Dedifferentiated amniotic fluid mesenchymal stem cell (primary cell): ENCODE measurements at regions not wholly inside any gene's neighbourhood (a gene's known extent, or its start where the extent isn't known, plus 50 kb on each side); places are given as distances from the start of the nearest gene placed in this dataset.

Experiments used
- DNase-seq: peaks from one replicate; pipeline ENCODE4 v3.0.0-alpha.2; 2016; ENCODE audit errors: extremely low spot score

GRCh38 chr15:37165395-37165794 lies 65.0 kb upstream of the MEIS2 start:
- DNase-seq = no peak

DNA sequence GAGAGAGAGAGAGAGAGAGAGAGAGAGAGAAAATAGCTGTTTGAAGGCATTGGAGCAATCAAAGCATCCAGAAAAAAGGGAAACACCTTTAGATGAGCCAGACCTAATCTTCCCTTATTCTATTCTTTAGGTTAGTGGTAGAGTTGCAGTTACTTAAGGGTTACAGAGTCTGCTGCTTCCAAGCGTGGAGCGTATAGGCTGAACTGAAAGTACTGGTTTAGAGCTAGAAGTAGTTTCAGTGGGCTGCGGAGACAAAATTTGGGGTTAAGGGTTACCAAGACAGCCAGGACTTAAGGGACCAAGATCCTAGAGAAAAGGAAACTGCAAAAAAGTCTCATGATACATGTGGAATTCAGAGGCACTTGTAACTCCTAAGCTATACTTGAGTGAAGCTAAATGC lies 66.1 kb upstream of the MEIS2 start:
- DNase-seq = no peak

- no peak for DNase-seq
Measured at GRCh38 chr15:37181339-37181738, 81.0 kb upstream of the MEIS2 start.

- no peak for DNase-seq
Measured at GRCh38 chr15:37199545-37199944, 99.2 kb upstream of the MEIS2 start.

DNA sequence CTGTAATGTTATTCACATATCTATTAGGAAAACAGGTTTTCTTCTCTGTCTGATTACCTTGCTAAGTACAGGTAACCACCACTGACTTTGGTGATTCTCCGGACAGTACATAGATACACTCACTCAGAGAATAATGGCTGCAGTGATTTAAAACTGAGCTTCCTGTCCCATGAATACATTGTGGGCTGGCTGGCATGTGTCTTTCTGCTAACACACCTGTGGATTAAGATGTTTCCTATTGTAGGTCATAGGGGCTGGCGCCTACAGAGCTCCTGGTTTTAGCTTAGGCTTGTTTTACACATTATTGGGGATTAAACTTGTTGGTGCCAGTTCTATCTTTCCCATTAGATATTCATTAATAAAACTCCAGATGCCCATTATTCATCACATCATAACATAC lies 102.7 kb upstream of the MEIS2 start:
- DNase-seq = no peak

DNA sequence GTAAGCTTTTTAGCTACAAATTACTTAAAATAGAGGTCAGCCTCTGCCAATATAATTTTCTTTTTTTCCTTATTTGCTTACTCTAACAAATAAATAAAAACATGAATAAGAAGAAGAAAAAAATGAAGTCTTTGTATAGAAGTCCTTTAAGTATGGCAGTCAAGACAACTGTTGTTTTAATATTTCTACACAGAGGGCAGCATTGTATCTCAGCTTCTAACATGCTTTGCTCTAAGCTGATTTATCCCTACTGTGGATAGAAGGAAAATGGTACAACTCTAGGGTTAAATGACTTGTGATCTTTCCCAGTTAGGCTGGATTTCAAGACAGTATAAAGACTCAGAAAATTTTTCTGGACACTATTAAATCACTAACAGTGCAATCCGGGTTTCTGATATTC lies 104.3 kb upstream of the MEIS2 start:
- no peak for DNase-seq

DNA sequence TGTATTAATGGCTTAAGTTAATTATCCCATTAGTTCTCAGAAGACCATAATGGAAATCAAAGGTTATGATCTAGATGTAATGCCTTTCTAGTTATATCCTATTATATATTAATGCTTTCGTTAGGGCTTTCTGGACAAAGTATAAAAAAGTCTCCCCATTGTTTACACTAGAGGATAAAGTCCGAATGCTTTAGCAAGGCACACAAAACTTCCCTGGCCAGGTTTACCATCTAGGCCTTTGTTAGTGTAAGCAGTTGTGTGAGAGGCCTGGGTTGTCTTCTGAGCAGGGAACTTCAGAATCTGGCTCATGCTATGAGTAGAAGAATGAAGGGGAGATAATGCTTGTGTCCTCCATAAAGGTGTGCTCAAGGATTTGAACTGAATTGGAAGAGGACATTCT lies 106.3 kb upstream of the MEIS2 start:
- no peak for DNase-seq

- DNase-seq = no peak
Measured at GRCh38 chr15:37208146-37209040, 108.0 kb upstream of the MEIS2 start.

GRCh38 chr15:37209041-37209363 lies 108.7 kb upstream of the MEIS2 start:
- DNase-seq = no peak

- no peak for DNase-seq
Measured at GRCh38 chr15:37217567-37217966, 117.2 kb upstream of the MEIS2 start.

DNA sequence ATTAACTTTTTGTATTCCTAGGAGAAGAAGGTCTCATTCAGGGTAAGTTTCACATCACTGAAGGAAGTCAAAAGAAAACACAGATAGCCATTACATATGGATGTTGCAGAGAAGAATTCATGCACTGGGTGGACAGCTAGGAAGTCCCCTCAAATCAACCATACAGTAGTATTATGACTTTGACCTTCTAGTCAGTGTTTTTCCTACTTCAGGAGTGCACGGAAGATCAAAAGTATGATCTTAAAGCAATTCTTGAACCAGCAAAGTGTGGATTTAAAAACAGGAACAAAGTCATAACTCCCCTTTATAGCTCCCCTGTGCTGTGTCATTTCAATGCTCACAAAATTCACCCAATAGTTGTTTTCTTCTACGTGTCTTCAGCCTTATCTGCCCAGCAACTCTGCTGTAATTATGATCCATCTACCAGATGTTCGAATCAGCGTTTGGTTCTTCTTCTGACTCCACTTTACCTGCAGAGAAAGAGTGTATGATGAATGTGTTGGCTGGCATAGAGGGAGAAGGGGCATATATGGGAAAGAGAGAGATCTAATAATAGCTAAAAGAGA lies 118.1 kb upstream of the MEIS2 start:
- no peak for DNase-seq

DNA sequence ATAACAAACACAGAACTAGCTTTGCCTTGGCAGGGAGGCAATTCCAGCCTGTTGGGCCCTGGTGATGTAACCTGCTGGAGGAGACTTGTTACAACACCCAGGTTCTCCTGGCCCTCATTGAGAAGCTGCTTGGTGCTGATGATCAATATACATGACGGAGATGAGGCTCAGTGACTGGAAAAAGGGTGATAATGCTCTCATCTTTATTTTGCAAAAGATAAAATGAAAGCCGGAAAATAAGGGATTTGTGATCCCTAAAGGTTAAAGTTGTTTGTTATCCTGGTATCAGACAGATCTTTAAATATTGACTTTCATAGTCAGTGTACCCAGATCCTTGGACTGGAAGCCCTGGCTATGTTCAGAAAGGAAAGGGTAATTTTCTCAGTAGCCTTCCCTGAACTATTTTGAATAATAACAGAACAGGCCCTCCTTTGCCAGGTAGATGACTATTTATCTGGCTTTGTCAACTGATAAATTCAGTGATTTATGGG lies 118.9 kb upstream of the MEIS2 start:
- no peak for DNase-seq

DNA sequence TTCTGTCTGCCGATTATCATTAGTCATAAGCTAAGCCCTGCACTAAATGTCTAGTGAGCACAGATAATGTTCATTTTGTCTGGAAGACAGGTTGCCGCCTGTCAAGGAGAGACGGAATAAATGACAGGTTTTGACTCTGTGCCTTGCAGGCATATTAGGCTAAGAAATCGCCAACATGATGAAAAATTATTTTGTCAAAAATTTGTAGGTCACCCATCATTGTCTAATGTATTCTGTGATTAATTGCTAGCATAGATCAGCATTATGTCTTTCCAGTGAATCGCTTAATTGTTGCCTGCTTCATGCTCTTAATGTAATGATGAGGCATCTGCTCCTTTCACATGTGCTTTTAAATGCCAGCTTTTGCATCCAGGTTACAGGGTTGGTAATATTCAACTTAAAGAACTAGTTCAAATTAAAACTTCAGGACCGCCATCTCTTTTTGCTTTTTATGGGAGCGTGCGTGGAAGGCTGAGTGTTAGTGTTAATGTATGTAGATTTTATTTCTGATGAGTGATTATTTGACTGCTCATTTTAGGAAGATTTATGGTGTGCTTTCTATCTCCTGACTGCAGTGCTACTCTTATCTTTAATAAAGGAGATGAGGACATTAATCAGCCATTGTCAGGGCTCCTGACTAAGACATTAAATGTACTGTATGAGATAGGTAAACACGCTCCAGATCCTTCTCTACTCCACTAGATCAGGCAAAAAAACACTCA lies 120.8 kb upstream of the MEIS2 start:
- no peak for DNase-seq

GRCh38 chr15:37221671-37222145 lies 121.4 kb upstream of the MEIS2 start:
- no peak for DNase-seq

- DNase-seq = no peak
Measured at GRCh38 chr15:37223089-37223488, 122.7 kb upstream of the MEIS2 start.

- DNase-seq = no peak
Measured at GRCh38 chr15:37229855-37230619, 129.7 kb upstream of the MEIS2 start.

DNA sequence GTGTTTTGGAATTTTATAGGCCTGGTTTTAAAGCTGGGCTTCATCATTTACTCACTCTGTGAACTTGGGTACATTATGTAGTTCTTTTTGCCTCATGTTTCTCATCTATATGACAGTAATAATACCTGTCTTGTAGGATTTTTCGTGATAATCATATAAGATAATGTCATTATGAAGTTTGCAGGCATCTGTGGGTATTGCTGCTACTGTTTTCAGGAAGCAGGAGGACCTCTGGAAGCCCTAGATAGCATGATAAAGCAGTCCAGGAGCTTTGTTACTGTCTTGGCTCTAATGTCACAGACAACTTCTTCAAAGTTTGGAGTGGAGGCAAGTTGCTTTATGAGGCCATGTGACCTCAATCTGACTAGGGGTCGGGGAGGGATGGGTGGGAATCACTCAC lies 145.0 kb upstream of the MEIS2 start:
- DNase-seq = no peak

GRCh38 chr15:37246065-37246464 lies 145.7 kb upstream of the MEIS2 start:
- DNase-seq = no peak

- DNase-seq = no peak
Measured at GRCh38 chr15:37246856-37247255, 146.5 kb upstream of the MEIS2 start.

DNA sequence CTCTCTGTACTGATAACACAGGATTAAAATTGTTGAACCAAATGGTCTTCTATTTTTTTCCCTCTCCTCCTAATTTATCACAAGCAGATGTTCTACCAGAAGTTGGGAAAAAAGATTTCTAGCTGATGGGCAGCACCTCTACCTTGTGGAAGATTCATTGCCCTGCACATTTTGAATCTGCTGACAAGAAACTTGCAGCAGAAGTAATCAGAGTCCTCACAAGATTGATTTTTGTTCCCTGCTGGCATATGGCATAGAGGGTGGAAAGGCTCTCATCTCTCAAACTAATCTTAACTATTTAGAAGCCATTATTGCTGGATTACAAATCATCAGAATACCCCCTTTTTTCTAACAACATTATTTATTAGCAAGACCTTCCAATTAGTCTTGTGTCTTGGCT lies 148.9 kb upstream of the MEIS2 start:
- DNase-seq = no peak

DNA sequence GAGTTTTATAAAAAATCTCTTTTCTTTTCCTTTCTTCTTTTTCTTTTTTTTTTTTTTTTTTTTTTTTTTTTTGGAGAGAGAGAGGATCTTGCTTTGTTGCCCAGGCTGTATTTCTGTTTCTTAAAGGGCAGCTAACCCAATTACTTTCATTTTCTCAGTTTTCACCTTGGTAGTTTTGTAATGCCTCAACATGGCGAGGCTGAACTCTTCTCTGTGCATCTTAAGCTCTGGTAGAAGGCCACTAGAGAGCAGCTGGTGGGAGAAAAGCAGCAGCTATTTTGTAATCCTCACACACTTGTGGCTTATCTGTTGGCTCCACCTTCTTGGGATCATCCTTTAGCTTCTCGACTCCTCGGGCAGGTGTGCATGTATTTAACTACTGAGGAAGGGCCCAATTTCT lies 152.2 kb upstream of the MEIS2 start:
- no peak for DNase-seq

DNA sequence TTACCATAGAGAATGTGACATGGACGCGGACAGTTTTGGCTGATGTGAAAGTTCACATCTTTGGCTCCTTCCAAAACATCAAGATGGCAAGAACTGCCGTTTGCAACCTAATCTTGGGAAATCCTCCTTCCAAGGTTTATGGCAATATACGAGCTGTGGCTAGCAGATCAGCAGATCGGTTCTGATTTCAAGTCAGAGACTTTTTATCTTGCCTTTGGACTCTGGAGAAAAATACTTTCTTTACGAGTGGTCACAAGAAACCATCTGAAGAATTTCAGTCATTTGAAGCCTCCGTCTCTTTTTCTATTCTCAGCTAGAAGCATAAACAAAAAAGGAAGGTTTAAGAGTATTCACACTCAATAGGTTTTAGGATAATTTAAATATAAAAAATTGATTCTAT lies 153.5 kb upstream of the MEIS2 start:
- DNase-seq = no peak
